GM12891 (cell line): ENCODE measurements at regions not wholly inside any gene's neighbourhood (a gene's known extent, or its start where the extent isn't known, plus 50 kb on each side); places are given as distances from the start of the nearest gene placed in this dataset.

Source experiments
- PAX5 ChIP-seq: IDR thresholded peaks from 2 replicates; pipeline ENCODE4 v1.6.1; 2011; ENCODE audit warnings: low read length, moderate library complexity, mild to moderate bottlenecking; ENCODE audit not compliant: insufficient read depth, severe bottlenecking
- POLR2A ChIP-seq: IDR thresholded peaks from 2 replicates; pipeline ENCODE4 v1.6.1; 2011; ENCODE audit warnings: low read depth, low read length, control low read depth
- POLR2AphosphoS5 ChIP-seq: IDR thresholded peaks from 2 replicates; pipeline ENCODE4 v1.6.1; 2011; ENCODE audit warnings: low read depth, low read length, control low read depth
- SPI1 ChIP-seq: IDR thresholded peaks from 2 replicates; pipeline ENCODE4 v1.6.1; 2011; ENCODE audit warnings: low read depth, low read length, control low read depth
- TAF1 ChIP-seq: IDR thresholded peaks from 2 replicates; pipeline ENCODE4 v1.6.1; 2011; ENCODE audit warnings: low read depth, low read length, control low read depth

GRCh38 chr3:80677796-80678195 is 910.0 kb upstream of the ROBO1 start:
- TF ChIP-seq POLR2A = no peak
- TF ChIP-seq POLR2AphosphoS5 = no peak
- no peak for TF ChIP-seq TAF1
- TF ChIP-seq SPI1 = no peak
- TF ChIP-seq PAX5 = no peak
